H7 (cell line): ENCODE measurements at regions not wholly inside any gene's neighbourhood (a gene's known extent, or its start where the extent isn't known, plus 50 kb on each side); places are given as distances from the start of the nearest gene placed in this dataset.

Experiments
- DNase-seq: peaks from one replicate; pipeline ENCODE4 v3.0.0; 2012
- H3K27me3 ChIP-seq: 2 replicates; pipeline ENCODE4 v1.6.0; 2011; ENCODE audit warnings: mild to moderate bottlenecking, low read length; ENCODE audit not compliant: control insufficient read depth, insufficient read depth
- H3K36me3 ChIP-seq: replicated peaks from 2 replicates; pipeline ENCODE4 v1.5.1; 2011; ENCODE audit warnings: low read length; ENCODE audit not compliant: control insufficient read depth, insufficient read depth
- H3K4me3 ChIP-seq: 2 replicates; pipeline ENCODE4 v1.5.1; 2011; ENCODE audit warnings: low read depth, mild to moderate bottlenecking, control low read depth, low read length, moderate library complexity; ENCODE audit not compliant: insufficient read depth

GRCh38 chr5:119814655-119815054 lies 185.3 kb downstream of the FAM170A start:
- H3K27me3 ChIP-seq: no peaks in the 10 kb centered on the region
- H3K36me3 ChIP-seq: no peaks in the 10 kb centered on the region
- no peak overlapping the region for H3K4me3 ChIP-seq
- DNase-seq: no peak

- Histone ChIP-seq H3K36me3 (no peaks in the 10 kb centered on the region), H3K4me3 (no peak overlapping the region), H3K27me3 (no peaks in the 10 kb centered on the region)
- DNase-seq: no peak
Observed at GRCh38 chr5:119816055-119816454, 186.7 kb downstream of the FAM170A start.

GRCh38 chr5:119820016-119820415 lies 190.7 kb downstream of the FAM170A start:
- H3K36me3 ChIP-seq: no peaks in the 10 kb centered on the region
- DNase-seq: no peak

GRCh38 chr5:119820608-119821007 lies 191.2 kb downstream of the FAM170A start:
- H3K4me3 ChIP-seq: no peak overlapping the region
- no peaks in the 10 kb centered on the region for H3K27me3 ChIP-seq
- DNase-seq: no peak
- H3K36me3 ChIP-seq: no peaks in the 10 kb centered on the region

More at GRCh38 chr5:119820016-119820415, 190.7 kb downstream of the FAM170A start:
- H3K4me3 ChIP-seq: no peak overlapping the region
- no peaks in the 10 kb centered on the region for H3K27me3 ChIP-seq

- DNase-seq: no peak
- Histone ChIP-seq H3K27me3 (no peaks in the 10 kb centered on the region), H3K36me3 (no peaks in the 10 kb centered on the region), H3K4me3 (no peak overlapping the region)
Observed at GRCh38 chr5:119828541-119828940, 199.2 kb downstream of the FAM170A start.

GRCh38 chr5:119829341-119829740 lies 200.0 kb downstream of the FAM170A start:
- no peak for DNase-seq
- Histone ChIP-seq H3K36me3 (no peaks in the 10 kb centered on the region), H3K27me3 (no peaks in the 10 kb centered on the region), H3K4me3 (no peak overlapping the region)

GRCh38 chr5:119833176-119833575 lies 203.8 kb downstream of the FAM170A start:
- DNase-seq: no peak
- no peaks in the 10 kb centered on the region for H3K27me3 ChIP-seq
- no peak overlapping the region for H3K4me3 ChIP-seq
- no peaks in the 10 kb centered on the region for H3K36me3 ChIP-seq

GRCh38 chr5:119840175-119840574 lies 210.8 kb downstream of the FAM170A start:
- H3K27me3 ChIP-seq: no peaks in the 10 kb centered on the region

GRCh38 chr5:119852140-119852539 lies 222.8 kb downstream of the FAM170A start:
- no peaks in the 10 kb centered on the region for H3K36me3 ChIP-seq
- no peak for DNase-seq

More at GRCh38 chr5:119840175-119840574, 210.8 kb downstream of the FAM170A start:
- Histone ChIP-seq H3K36me3 (no peaks in the 10 kb centered on the region), H3K4me3 (no peak overlapping the region)
- DNase-seq: no peak

GRCh38 chr5:119860463-119860862 lies 231.1 kb downstream of the FAM170A start:
- DNase-seq: no peak
- H3K36me3 ChIP-seq: no peaks in the 10 kb centered on the region
- no peak overlapping the region for H3K4me3 ChIP-seq
- H3K27me3 ChIP-seq: no peaks in the 10 kb centered on the region

More at GRCh38 chr5:119852140-119852539, 222.8 kb downstream of the FAM170A start:
- H3K27me3 ChIP-seq: no peaks in the 10 kb centered on the region
- H3K4me3 ChIP-seq: no peak overlapping the region

- Histone ChIP-seq H3K27me3 (no peaks in the 10 kb centered on the region), H3K4me3 (no peak overlapping the region), H3K36me3 (no peaks in the 10 kb centered on the region)
- no peak for DNase-seq
Observed at GRCh38 chr5:119862619-119863018, 233.3 kb downstream of the FAM170A start.

- H3K36me3 ChIP-seq: no peaks in the 10 kb centered on the region
- no peak for DNase-seq
- H3K27me3 ChIP-seq: no peaks in the 10 kb centered on the region
- no peak overlapping the region for H3K4me3 ChIP-seq
Observed at GRCh38 chr5:119864286-119864685, 234.9 kb downstream of the FAM170A start.

GRCh38 chr5:119873611-119874010 lies 244.3 kb downstream of the FAM170A start:
- Histone ChIP-seq H3K4me3 (no peak overlapping the region), H3K36me3 (no peaks in the 10 kb centered on the region), H3K27me3 (no peaks in the 10 kb centered on the region)
- DNase-seq: no peak

GRCh38 chr5:119876522-119876921 lies 247.2 kb downstream of the FAM170A start:
- Histone ChIP-seq H3K27me3 (no peaks in the 10 kb centered on the region), H3K36me3 (no peaks in the 10 kb centered on the region), H3K4me3 (no peak overlapping the region)
- no peak for DNase-seq

- Histone ChIP-seq H3K36me3 (no peaks in the 10 kb centered on the region), H3K4me3 (no peak overlapping the region), H3K27me3 (no peaks in the 10 kb centered on the region)
- DNase-seq: peak; percentile 34
Observed at GRCh38 chr5:119878712-119879111, 249.4 kb downstream of the FAM170A start.

GRCh38 chr5:119879446-119879845 lies 250.1 kb downstream of the FAM170A start:
- Histone ChIP-seq H3K4me3 (no peak overlapping the region), H3K36me3 (no peaks in the 10 kb centered on the region), H3K27me3 (no peaks in the 10 kb centered on the region)
- no peak for DNase-seq
